H1 (cell line): ENCODE measurements at regions not wholly inside any gene's neighbourhood (a gene's known extent, or its start where the extent isn't known, plus 50 kb on each side); places are given as distances from the start of the nearest gene placed in this dataset.

Source experiments
- CTCF ChIA-PET: fragments of 300-600 bp; sonication (Branson Sonifier 250); formaldehyde crosslinking; loops from one replicate; lab custom pipeline; 2021; ENCODE audit not compliant: partially characterized antibody; lab: Charles Lee
- POLR2A ChIA-PET: fragments of 300-600 bp; sonication (Branson Sonifier 250); formaldehyde crosslinking; loops from one replicate; lab custom pipeline; 2021; ENCODE audit warnings: inconsistent platforms; ENCODE audit not compliant: partially characterized antibody; lab: Charles Lee
- DNase-seq, 2 experiments: peaks; one replicate each; pipeline versions ENCODE4 v3.0.0 to v3.0.0-alpha.2; 2010 to 2022; ENCODE audit warnings: low spot score in 2 of 2, low read depth in 1 of 2, mixed read lengths in 1 of 2
- FAIRE-seq: peaks from 2 replicates; lab custom pipeline; 2011; peaks lifted over from hg19 to GRCh38; lab: Jason Lieb, UNC
- H2AFZ ChIP-seq: 2 replicates; pipeline ENCODE4 v1.8.1; 2012; ENCODE audit warnings: low read length, inconsistent platforms
- H2AK5ac ChIP-seq: 2 replicates; pipeline ENCODE4 v1.6.1; 2013; ENCODE audit warnings: low read depth, low read length
- H2BK120ac ChIP-seq: replicated peaks from 2 replicates; pipeline ENCODE3; 2013; ENCODE audit warnings: low read depth, low read length, inconsistent platforms
- H2BK12ac ChIP-seq: 2 replicates; pipeline ENCODE4 v1.6.1; 2013; ENCODE audit warnings: low read depth, low read length
- H2BK15ac ChIP-seq: 2 replicates; pipeline ENCODE4 v1.6.1; 2013; ENCODE audit warnings: low read length
- H2BK20ac ChIP-seq: 2 replicates; pipeline ENCODE4 v1.6.1; 2013; ENCODE audit warnings: low read length
- H2BK5ac ChIP-seq: 2 replicates; pipeline ENCODE4 v1.6.1; 2013; ENCODE audit warnings: low read depth, low read length
- H3K14ac ChIP-seq: 2 replicates; pipeline ENCODE4 v1.6.1; 2013; ENCODE audit warnings: inconsistent platforms; ENCODE audit not compliant: insufficient read length
- H3K18ac ChIP-seq: 2 replicates; pipeline ENCODE4 v1.6.1; 2013; ENCODE audit warnings: low read length; ENCODE audit errors: extremely low read depth
- H3K23ac ChIP-seq: 2 replicates; pipeline ENCODE4 v1.6.1; 2013; ENCODE audit warnings: inconsistent platforms; ENCODE audit not compliant: insufficient read length
- H3K23me2 ChIP-seq: 2 replicates; pipeline ENCODE4 v1.6.1; 2013; ENCODE audit warnings: low read depth, low read length
- H3K27ac ChIP-seq: 2 replicates; pipeline ENCODE4 v1.6.1; 2011; ENCODE audit warnings: low read depth, low read length, inconsistent platforms
- H3K27me3 ChIP-seq, 4 experiments: replicated peaks in 1 of 4; 1 replicate in 1 of 4; 2 replicates in 3 of 4; pipeline versions ENCODE4 v1.6.1 to v1.8.1; 2011 to 2013; ENCODE audit warnings: low read length in 3 of 4, mild to moderate bottlenecking in 3 of 4, inconsistent platforms in 2 of 4, mixed read lengths in 2 of 4, moderate library complexity in 1 of 4; ENCODE audit not compliant: control insufficient read depth in 3 of 4, insufficient read depth in 3 of 4; ENCODE audit errors: extremely low read depth in 1 of 4
- H3K36me3 ChIP-seq, 4 experiments: 2 replicates each; pipeline versions ENCODE4 v1.6.1 to v1.8.1; 2011 to 2013; ENCODE audit warnings: mild to moderate bottlenecking in 4 of 4, low read length in 3 of 4, moderate library complexity in 2 of 4, control low read depth in 1 of 4, inconsistent platforms in 1 of 4; ENCODE audit not compliant: insufficient read depth in 4 of 4, control insufficient read depth in 2 of 4
- H3K4ac ChIP-seq: replicated peaks from 2 replicates; pipeline ENCODE3; 2013; ENCODE audit warnings: low read length, low read depth, mixed read lengths, inconsistent platforms; ENCODE audit not compliant: insufficient read length
- H3K4me1 ChIP-seq, 4 experiments: replicated peaks in 1 of 4; 1 replicate in 1 of 4; 2 replicates in 3 of 4; pipeline versions ENCODE4 v1.6.1 to v1.8.1; 2011 to 2013; ENCODE audit warnings: low read length in 3 of 4, inconsistent platforms in 2 of 4, mixed read lengths in 1 of 4; ENCODE audit not compliant: insufficient read depth in 4 of 4, control insufficient read depth in 3 of 4
- H3K4me2 ChIP-seq, 2 experiments: 2 replicates each; pipeline versions ENCODE4 v1.6.1 to v1.8.1; 2011 to 2013; ENCODE audit warnings: low read depth in 2 of 2, low read length in 2 of 2, control low read depth in 1 of 2, inconsistent platforms in 1 of 2, mild to moderate bottlenecking in 1 of 2; ENCODE audit not compliant: insufficient read depth in 1 of 2
- H3K4me3 ChIP-seq, 4 experiments: fragments of 200-600, 300-600 bp in 1 of 4; sonication (generic), shearing (Covaris generic), sonication (Bioruptor Twin) in 1 of 4; 2 replicates each; pipeline versions ENCODE4 v1.5.1 to v1.8.1; 2011 to 2016; ENCODE audit warnings: low read length in 4 of 4, low read depth in 3 of 4, control low read depth in 2 of 4, inconsistent platforms in 2 of 4, mild to moderate bottlenecking in 2 of 4, mixed read lengths in 1 of 4, moderate library complexity in 1 of 4; ENCODE audit not compliant: insufficient read depth in 2 of 4; ENCODE audit errors: extremely low read depth in 1 of 4
- H3K56ac ChIP-seq: replicated peaks from 2 replicates; pipeline ENCODE3; 2013; ENCODE audit warnings: low read depth, mild to moderate bottlenecking, mixed read lengths, low read length, inconsistent platforms; ENCODE audit not compliant: insufficient read length
- H3K79me1 ChIP-seq: 2 replicates; pipeline ENCODE4 v1.6.1; 2013; ENCODE audit warnings: low read depth, low read length, control low read depth
- H3K79me2 ChIP-seq, 2 experiments: 2 replicates each; pipeline versions ENCODE4 v1.6.1 to v1.8.1; 2012 to 2013; ENCODE audit warnings: low read length in 2 of 2, mild to moderate bottlenecking in 2 of 2, inconsistent platforms in 1 of 2; ENCODE audit not compliant: insufficient read depth in 2 of 2, control insufficient read depth in 1 of 2
- H3K9ac ChIP-seq, 4 experiments: replicated peaks in 1 of 4; 1 replicate in 1 of 4; 2 replicates in 3 of 4; pipeline versions ENCODE4 v1.6.1 to v1.8.1; 2011 to 2013; ENCODE audit warnings: low read depth in 3 of 4, low read length in 3 of 4, control low read depth in 2 of 4, mild to moderate bottlenecking in 2 of 4, moderate library complexity in 2 of 4, inconsistent platforms in 1 of 4; ENCODE audit errors: extremely low read depth in 1 of 4
- H3K9me3 ChIP-seq, 2 experiments: 2 replicates each; pipeline versions ENCODE4 v1.6.1 to v1.8.1; 2012 to 2013; ENCODE audit warnings: mild to moderate bottlenecking in 2 of 2, moderate library complexity in 2 of 2, control low read depth in 1 of 2, inconsistent platforms in 1 of 2, low read depth in 1 of 2, low read length in 1 of 2, mixed read lengths in 1 of 2; ENCODE audit not compliant: insufficient read depth in 2 of 2
- H4K20me1 ChIP-seq, 2 experiments: replicated peaks in 1 of 2; 2 replicates each; pipeline versions ENCODE3 to v1.8.1; 2011 to 2013; ENCODE audit warnings: inconsistent platforms in 2 of 2, low read length in 2 of 2, mild to moderate bottlenecking in 1 of 2; ENCODE audit not compliant: insufficient read depth in 2 of 2, control insufficient read depth in 1 of 2
- H4K5ac ChIP-seq: 2 replicates; pipeline ENCODE4 v1.6.1; 2013; ENCODE audit warnings: low read length, low read depth, mixed read lengths, inconsistent platforms; ENCODE audit not compliant: insufficient read length
- H4K8ac ChIP-seq: 2 replicates; pipeline ENCODE4 v1.8.0; 2013; ENCODE audit warnings: mild to moderate bottlenecking, moderate library complexity, low read length, inconsistent platforms; ENCODE audit not compliant: insufficient read depth; ENCODE audit errors: extremely low read depth
- H4K91ac ChIP-seq: replicated peaks from 2 replicates; pipeline ENCODE3; 2013; ENCODE audit warnings: low read length, mixed read lengths, inconsistent platforms; ENCODE audit not compliant: insufficient read length
- CHD2 ChIP-seq: IDR thresholded peaks from 2 replicates; pipeline ENCODE4 v1.6.1; 2012; ENCODE audit warnings: low read length, improper control_type of control experiment
- CREB1 ChIP-seq: IDR thresholded peaks from 2 replicates; pipeline ENCODE4 v1.6.1; 2012; ENCODE audit warnings: inconsistent platforms
- EZH2 ChIP-seq: fragments of 200-600 bp; sonication (generic); IDR thresholded peaks from 2 replicates; pipeline ENCODE4 v1.7.1; 2012; ENCODE audit warnings: low read depth, mild to moderate bottlenecking, moderate library complexity, low read length, inconsistent platforms; ENCODE audit not compliant: severe bottlenecking
- GTF2F1 ChIP-seq: IDR thresholded peaks from 2 replicates; pipeline ENCODE4 v1.6.1; 2012; ENCODE audit warnings: low read depth, low read length, improper control_type of control experiment, borderline replicate concordance
- JUND ChIP-seq: IDR thresholded peaks from 2 replicates; pipeline ENCODE4 v1.6.1; 2011; ENCODE audit warnings: mild to moderate bottlenecking, improper control_type of control experiment, low read length
- KDM1A ChIP-seq: fragments of 200-600, 300-600 bp; sonication (generic); IDR thresholded peaks from 2 replicates; pipeline ENCODE4 v1.7.1; 2016; ENCODE audit warnings: mild to moderate bottlenecking, low read length, borderline replicate concordance
- MAX ChIP-seq: IDR thresholded peaks from 2 replicates; pipeline ENCODE4 v1.6.1; 2012; ENCODE audit warnings: inconsistent platforms
- SIN3A ChIP-seq, 2 experiments: IDR thresholded peaks in 1 of 2; conservative IDR thresholded peaks in 1 of 2; 2 replicates each; pipeline ENCODE4 v1.6.1; 2011 to 2012; ENCODE audit warnings: low read length in 2 of 2, improper control_type of control experiment in 1 of 2, low read depth in 1 of 2, mild to moderate bottlenecking in 1 of 2
- WGBS, 2 experiments: shearing (Covaris generic) in 1 of 2; methylation state at CpG; one replicate each; pipeline versions ENCODE4 v1.1.6 to v1.1.7; 2013 to 2015; ENCODE audit warnings: low lambda C conversion rate in 2 of 2, mixed read lengths in 2 of 2, inconsistent platforms in 1 of 2, low coverage in 1 of 2, missing lambda C conversion rate in 1 of 2; ENCODE audit not compliant: insufficient replicate concordance in 2 of 2, insufficient coverage in 1 of 2, insufficient read length in 1 of 2; ENCODE audit errors: extremely low coverage in 1 of 2, missing lambda C conversion rate in 1 of 2; 5-methylcytosine and 5-hydroxymethylcytosine counted together

- H3K4me1 ChIP-seq, result peaks cover 4 to 23% (median 13%) of the 10 kb centered on the region in 4 experiments
- WGBS, 2 experiments, result 89% methylated on average over 9 of the region's 9 CpGs; no CpG with 5 or more reads in 1 of the 2 experiments
- DNase-seq (no peak), FAIRE-seq (no peak)
- no peak overlapping the region for H3K23ac ChIP-seq
- H2AFZ ChIP-seq, result no peak overlapping the region
- no peak overlapping the region for H2BK15ac ChIP-seq
- H3K4me3 ChIP-seq, result no peak overlapping the region
- no peak overlapping the region for H4K8ac ChIP-seq
- H3K14ac ChIP-seq, result no peak overlapping the region
- no peak overlapping the region for H4K5ac ChIP-seq
- no peak overlapping the region for H3K4me2 ChIP-seq
- H2BK120ac ChIP-seq, result no peak overlapping the region
- no peaks in the 10 kb centered on the region for H4K20me1 ChIP-seq
- H3K79me1 ChIP-seq, result no peaks in the 10 kb centered on the region
- POLR2A ChIA-PET, result interaction anchor here (1.5 to 2.5 kb wide), 2 partner anchors 12 to 18 kb away, joined by 3 to 8 read pairs; no protein-coding TSS in a partner anchor
- no peaks in the 10 kb centered on the region; a peak in 1 of 7 replicates for H3K27me3 ChIP-seq
- no peak overlapping the region for H2AK5ac ChIP-seq
- no peak for TF ChIP-seq CREB1
- no peak for TF ChIP-seq JUND
- no peak for TF ChIP-seq KDM1A
- TF ChIP-seq CHD2, result no peak
- TF ChIP-seq SIN3A (conservative IDR thresholded peaks at IDR 0.05 in 1 of 2, IDR thresholded peaks at IDR 0.05 in 1 of 2; ENCODE audit: low read depth in 1 of 2, low read length in 2 of 2), result no peak
- no peak for TF ChIP-seq MAX
- no peak for TF ChIP-seq EZH2
- no peak for TF ChIP-seq GTF2F1
- no peak overlapping the region for H2BK20ac ChIP-seq
- H3K56ac ChIP-seq, result no peak overlapping the region
- H3K9me3 ChIP-seq, result no peaks in the 10 kb centered on the region
- H3K18ac ChIP-seq, result no peak overlapping the region
- no peak overlapping the region; the same call in 1 of the 2 replicates for H2BK12ac ChIP-seq
- H2BK5ac ChIP-seq, result no peak overlapping the region
- H3K79me2 ChIP-seq, result no peaks in the 10 kb centered on the region
- no peaks in the 10 kb centered on the region; the same call in 1 of the 2 replicates for H3K23me2 ChIP-seq
- H3K9ac ChIP-seq, result no peak overlapping the region
- H3K4ac ChIP-seq, result no peak overlapping the region
- no peak overlapping the region for H3K27ac ChIP-seq
- H4K91ac ChIP-seq, result no peak overlapping the region
- H3K36me3 ChIP-seq, result no peaks in the 10 kb centered on the region
- CTCF ChIA-PET, result interaction anchor here (0.6 to 15.1 kb wide), 18 partner anchors 13 to 915 kb away, joined by 3 to 277 read pairs (median 6); no protein-coding TSS in a partner anchor
These were observed 140.6 kb upstream of the GSE1 start for GRCh38 chr16:85472514-85472913.
